ENCODE measurements at regions not wholly inside any gene's neighbourhood (a gene's known extent, or its start where the extent isn't known, plus 50 kb on each side); places are given as distances from the start of the nearest gene placed in this dataset.

DNA sequence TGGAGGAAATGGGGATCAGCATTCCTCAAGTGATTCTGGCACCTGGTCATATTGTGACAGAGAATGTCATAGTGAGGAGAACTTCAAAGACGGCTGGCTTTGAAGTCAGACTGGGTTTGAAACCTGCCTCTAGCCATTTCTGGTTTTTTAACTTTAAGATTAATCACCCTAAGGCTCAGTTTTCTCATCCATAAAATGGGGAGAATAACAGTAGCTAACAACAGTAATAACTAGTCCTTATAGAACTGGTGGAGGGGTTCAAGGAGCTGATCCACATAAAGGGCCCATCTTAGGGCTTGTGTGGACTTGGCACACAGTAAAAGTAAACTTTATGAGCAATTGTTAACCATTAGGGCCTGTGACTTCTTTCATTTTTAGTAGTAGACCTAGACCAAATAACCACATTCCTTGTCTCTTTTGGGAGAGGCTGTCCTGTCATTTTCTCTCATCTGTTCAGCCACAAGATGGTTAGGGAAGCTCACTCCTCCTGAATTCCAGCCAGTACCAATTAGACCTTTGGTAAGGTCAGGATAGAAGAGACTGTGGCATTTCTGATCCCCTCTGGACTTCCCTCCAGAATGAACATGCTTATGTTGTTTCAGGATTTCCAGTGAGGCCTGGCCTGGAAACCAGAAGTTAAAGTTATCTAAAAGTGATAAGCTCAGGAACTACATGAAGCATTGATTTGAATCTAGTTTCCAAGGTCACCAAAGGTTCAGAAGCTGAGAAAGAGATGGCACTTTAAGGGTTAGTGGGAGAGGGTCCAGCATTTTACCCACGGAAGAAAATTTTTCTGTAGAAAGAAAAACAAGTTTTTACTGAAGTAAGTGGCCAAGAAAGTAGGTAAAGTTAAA lies 159.3 kb upstream of the DPH6 start:
- TF ChIP-seq, protein P1, sequence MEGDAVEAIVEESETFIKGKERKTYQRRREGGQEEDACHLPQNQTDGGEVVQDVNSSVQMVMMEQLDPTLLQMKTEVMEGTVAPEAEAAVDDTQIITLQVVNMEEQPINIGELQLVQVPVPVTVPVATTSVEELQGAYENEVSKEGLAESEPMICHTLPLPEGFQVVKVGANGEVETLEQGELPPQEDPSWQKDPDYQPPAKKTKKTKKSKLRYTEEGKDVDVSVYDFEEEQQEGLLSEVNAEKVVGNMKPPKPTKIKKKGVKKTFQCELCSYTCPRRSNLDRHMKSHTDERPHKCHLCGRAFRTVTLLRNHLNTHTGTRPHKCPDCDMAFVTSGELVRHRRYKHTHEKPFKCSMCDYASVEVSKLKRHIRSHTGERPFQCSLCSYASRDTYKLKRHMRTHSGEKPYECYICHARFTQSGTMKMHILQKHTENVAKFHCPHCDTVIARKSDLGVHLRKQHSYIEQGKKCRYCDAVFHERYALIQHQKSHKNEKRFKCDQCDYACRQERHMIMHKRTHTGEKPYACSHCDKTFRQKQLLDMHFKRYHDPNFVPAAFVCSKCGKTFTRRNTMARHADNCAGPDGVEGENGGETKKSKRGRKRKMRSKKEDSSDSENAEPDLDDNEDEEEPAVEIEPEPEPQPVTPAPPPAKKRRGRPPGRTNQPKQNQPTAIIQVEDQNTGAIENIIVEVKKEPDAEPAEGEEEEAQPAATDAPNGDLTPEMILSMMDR (conservative IDR thresholded peaks at IDR 0.05) = no peak
- TF ChIP-seq EZH2 (IDR thresholded peaks at IDR 0.05; ENCODE audit: low read depth) = no peak

Data from PC-9 (cell line).